ENCODE measurements at regions not wholly inside any gene's neighbourhood (a gene's known extent, or its start where the extent isn't known, plus 50 kb on each side); places are given as distances from the start of the nearest gene placed in this dataset.

DNA sequence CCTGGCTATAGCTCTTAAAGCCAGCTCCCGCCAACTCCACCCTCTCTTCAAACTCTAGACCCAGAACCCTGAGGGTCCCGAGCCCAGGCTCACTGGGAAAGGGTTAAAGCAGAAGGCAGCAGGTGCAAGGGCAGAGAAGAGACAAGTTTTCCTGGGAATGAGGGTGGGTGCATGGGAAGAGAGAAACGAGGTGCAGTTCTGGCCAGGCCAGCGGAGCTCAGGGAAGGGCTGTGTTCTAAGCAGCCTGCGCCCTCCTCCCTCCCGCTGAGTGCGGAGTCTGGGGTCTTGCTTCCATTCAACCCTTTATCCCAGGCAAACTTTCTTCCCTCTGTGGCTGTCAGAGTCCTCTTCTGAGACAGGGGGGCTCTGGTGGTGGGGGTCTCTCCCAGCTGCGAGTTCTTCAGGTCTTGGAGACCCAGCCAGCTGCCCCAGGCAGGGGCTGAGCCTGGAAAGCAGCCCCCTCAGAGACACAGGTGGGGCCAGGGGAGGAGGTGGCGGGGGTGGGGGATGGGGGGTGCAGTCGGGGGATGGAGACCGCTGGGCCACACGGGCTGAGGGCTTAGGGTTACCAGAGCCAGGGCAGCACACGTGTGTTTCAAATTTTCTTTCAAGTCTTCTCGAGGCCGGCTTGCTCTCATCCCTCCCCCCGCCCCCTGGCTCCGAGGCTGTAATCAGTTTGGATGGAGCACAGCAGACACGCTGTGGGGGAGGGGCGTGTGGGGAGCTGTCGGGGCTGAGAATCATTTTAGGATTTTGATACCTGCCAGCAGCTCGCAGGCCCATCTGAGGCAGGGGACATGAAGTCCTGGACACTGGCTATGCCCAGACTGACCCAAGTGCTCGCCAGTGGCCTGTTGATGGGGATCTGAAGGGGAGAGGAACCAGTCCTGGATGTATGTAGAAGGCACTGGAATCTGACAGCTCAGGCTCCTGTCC, 169.6 kb upstream of the SMIM23 start:
- DNase-seq (ENCODE audit: low spot score): no peak

DNA sequence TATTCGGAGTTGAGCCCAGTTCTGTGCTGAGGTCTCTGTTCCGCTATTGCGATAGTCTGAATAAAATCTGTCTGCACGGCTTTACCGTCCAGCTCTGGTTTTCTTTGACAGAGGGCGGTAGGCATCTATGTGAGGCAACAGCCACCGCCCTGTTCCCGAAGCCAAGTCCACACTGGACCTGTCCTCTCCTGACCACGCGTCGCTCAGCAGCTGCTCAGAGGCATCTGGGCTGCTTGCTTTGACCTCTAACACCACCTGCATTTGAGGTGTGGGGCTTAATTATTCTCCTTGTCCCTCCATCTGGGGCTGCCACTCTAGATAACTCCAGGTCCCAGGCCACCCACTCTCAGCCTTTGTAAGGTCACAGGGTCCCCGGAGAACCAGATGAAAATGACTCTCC, 168.4 kb upstream of the SMIM23 start:
- Mint-ChIP-seq H3K27me3 (ENCODE audit: low read depth) (peaks cover 82% of the 10 kb centered on the region), H3K4me1 (peaks cover 25% of the 10 kb centered on the region), H3K9me3 (peaks cover 5% of the 10 kb centered on the region), H3K36me3 (no peaks in the 10 kb centered on the region), H3K27ac (no peak overlapping the region), H3K4me3 (no peak overlapping the region)
- DNase-seq (ENCODE audit: low spot score): no peak
- TF ChIP-seq JAZF1 (CRISPR knock-in tag; IDR thresholded peaks at IDR 0.05) (no peak), GABPB1 (CRISPR knock-in tag; IDR thresholded peaks at IDR 0.05) (no peak), SP1 (CRISPR knock-in tag; conservative IDR thresholded peaks at IDR 0.05) (no peak), MYBL2 (CRISPR knock-in tag; IDR thresholded peaks at IDR 0.05) (no peak), MXD4 (CRISPR knock-in tag; IDR thresholded peaks at IDR 0.05; ENCODE audit: borderline replicate concordance) (no peak), CBFB (CRISPR knock-in tag; IDR thresholded peaks at IDR 0.05; ENCODE audit: low read depth) (no peak), SOX15 (CRISPR knock-in tag; IDR thresholded peaks at IDR 0.05) (no peak), ELF4 (CRISPR knock-in tag; IDR thresholded peaks at IDR 0.05; ENCODE audit: low read depth) (no peak), TEAD4 (CRISPR knock-in tag; IDR thresholded peaks at IDR 0.05) (no peak)
- TF ChIP-seq, protein P1, sequence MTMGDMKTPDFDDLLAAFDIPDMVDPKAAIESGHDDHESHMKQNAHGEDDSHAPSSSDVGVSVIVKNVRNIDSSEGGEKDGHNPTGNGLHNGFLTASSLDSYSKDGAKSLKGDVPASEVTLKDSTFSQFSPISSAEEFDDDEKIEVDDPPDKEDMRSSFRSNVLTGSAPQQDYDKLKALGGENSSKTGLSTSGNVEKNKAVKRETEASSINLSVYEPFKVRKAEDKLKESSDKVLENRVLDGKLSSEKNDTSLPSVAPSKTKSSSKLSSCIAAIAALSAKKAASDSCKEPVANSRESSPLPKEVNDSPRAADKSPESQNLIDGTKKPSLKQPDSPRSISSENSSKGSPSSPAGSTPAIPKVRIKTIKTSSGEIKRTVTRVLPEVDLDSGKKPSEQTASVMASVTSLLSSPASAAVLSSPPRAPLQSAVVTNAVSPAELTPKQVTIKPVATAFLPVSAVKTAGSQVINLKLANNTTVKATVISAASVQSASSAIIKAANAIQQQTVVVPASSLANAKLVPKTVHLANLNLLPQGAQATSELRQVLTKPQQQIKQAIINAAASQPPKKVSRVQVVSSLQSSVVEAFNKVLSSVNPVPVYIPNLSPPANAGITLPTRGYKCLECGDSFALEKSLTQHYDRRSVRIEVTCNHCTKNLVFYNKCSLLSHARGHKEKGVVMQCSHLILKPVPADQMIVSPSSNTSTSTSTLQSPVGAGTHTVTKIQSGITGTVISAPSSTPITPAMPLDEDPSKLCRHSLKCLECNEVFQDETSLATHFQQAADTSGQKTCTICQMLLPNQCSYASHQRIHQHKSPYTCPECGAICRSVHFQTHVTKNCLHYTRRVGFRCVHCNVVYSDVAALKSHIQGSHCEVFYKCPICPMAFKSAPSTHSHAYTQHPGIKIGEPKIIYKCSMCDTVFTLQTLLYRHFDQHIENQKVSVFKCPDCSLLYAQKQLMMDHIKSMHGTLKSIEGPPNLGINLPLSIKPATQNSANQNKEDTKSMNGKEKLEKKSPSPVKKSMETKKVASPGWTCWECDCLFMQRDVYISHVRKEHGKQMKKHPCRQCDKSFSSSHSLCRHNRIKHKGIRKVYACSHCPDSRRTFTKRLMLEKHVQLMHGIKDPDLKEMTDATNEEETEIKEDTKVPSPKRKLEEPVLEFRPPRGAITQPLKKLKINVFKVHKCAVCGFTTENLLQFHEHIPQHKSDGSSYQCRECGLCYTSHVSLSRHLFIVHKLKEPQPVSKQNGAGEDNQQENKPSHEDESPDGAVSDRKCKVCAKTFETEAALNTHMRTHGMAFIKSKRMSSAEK (CRISPR knock-in tag; IDR thresholded peaks at IDR 0.05; ENCODE audit: borderline replicate concordance): no peak
- TF ChIP-seq, protein P2, sequence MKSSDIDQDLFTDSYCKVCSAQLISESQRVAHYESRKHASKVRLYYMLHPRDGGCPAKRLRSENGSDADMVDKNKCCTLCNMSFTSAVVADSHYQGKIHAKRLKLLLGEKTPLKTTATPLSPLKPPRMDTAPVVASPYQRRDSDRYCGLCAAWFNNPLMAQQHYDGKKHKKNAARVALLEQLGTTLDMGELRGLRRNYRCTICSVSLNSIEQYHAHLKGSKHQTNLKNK (CRISPR knock-in tag; IDR thresholded peaks at IDR 0.05): no peak
- TF ChIP-seq, protein P3, sequence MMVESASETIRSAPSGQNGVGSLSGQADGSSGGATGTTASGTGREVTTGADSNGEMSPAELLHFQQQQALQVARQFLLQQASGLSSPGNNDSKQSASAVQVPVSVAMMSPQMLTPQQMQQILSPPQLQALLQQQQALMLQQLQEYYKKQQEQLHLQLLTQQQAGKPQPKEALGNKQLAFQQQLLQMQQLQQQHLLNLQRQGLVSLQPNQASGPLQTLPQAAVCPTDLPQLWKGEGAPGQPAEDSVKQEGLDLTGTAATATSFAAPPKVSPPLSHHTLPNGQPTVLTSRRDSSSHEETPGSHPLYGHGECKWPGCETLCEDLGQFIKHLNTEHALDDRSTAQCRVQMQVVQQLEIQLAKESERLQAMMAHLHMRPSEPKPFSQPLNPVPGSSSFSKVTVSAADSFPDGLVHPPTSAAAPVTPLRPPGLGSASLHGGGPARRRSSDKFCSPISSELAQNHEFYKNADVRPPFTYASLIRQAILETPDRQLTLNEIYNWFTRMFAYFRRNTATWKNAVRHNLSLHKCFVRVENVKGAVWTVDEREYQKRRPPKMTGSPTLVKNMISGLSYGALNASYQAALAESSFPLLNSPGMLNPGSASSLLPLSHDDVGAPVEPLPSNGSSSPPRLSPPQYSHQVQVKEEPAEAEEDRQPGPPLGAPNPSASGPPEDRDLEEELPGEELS (CRISPR knock-in tag; IDR thresholded peaks at IDR 0.05): no peak
- TF ChIP-seq, protein P4, sequence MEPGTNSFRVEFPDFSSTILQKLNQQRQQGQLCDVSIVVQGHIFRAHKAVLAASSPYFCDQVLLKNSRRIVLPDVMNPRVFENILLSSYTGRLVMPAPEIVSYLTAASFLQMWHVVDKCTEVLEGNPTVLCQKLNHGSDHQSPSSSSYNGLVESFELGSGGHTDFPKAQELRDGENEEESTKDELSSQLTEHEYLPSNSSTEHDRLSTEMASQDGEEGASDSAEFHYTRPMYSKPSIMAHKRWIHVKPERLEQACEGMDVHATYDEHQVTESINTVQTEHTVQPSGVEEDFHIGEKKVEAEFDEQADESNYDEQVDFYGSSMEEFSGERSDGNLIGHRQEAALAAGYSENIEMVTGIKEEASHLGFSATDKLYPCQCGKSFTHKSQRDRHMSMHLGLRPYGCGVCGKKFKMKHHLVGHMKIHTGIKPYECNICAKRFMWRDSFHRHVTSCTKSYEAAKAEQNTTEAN (CRISPR knock-in tag; IDR thresholded peaks at IDR 0.05): no peak
- TF ChIP-seq, protein P5, sequence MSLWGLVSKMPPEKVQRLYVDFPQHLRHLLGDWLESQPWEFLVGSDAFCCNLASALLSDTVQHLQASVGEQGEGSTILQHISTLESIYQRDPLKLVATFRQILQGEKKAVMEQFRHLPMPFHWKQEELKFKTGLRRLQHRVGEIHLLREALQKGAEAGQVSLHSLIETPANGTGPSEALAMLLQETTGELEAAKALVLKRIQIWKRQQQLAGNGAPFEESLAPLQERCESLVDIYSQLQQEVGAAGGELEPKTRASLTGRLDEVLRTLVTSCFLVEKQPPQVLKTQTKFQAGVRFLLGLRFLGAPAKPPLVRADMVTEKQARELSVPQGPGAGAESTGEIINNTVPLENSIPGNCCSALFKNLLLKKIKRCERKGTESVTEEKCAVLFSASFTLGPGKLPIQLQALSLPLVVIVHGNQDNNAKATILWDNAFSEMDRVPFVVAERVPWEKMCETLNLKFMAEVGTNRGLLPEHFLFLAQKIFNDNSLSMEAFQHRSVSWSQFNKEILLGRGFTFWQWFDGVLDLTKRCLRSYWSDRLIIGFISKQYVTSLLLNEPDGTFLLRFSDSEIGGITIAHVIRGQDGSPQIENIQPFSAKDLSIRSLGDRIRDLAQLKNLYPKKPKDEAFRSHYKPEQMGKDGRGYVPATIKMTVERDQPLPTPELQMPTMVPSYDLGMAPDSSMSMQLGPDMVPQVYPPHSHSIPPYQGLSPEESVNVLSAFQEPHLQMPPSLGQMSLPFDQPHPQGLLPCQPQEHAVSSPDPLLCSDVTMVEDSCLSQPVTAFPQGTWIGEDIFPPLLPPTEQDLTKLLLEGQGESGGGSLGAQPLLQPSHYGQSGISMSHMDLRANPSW (CRISPR knock-in tag; conservative IDR thresholded peaks at IDR 0.05; ENCODE audit: low read depth): no peak
- TF ChIP-seq, protein P6, sequence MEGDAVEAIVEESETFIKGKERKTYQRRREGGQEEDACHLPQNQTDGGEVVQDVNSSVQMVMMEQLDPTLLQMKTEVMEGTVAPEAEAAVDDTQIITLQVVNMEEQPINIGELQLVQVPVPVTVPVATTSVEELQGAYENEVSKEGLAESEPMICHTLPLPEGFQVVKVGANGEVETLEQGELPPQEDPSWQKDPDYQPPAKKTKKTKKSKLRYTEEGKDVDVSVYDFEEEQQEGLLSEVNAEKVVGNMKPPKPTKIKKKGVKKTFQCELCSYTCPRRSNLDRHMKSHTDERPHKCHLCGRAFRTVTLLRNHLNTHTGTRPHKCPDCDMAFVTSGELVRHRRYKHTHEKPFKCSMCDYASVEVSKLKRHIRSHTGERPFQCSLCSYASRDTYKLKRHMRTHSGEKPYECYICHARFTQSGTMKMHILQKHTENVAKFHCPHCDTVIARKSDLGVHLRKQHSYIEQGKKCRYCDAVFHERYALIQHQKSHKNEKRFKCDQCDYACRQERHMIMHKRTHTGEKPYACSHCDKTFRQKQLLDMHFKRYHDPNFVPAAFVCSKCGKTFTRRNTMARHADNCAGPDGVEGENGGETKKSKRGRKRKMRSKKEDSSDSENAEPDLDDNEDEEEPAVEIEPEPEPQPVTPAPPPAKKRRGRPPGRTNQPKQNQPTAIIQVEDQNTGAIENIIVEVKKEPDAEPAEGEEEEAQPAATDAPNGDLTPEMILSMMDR (IDR thresholded peaks at IDR 0.05): no peak
- TF ChIP-seq, protein P7, sequence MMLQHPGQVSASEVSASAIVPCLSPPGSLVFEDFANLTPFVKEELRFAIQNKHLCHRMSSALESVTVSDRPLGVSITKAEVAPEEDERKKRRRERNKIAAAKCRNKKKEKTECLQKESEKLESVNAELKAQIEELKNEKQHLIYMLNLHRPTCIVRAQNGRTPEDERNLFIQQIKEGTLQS (CRISPR knock-in tag; conservative IDR thresholded peaks at IDR 0.05): no peak
- TF ChIP-seq, protein P8, sequence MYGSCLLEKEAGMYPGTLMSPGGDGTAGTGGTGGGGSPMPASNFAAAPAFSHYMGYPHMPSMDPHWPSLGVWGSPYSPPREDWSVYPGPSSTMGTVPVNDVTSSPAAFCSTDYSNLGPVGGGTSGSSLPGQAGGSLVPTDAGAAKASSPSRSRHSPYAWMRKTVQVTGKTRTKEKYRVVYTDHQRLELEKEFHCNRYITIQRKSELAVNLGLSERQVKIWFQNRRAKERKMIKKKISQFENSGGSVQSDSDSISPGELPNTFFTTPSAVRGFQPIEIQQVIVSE (CRISPR knock-in tag; IDR thresholded peaks at IDR 0.05; ENCODE audit: borderline replicate concordance): no peak
- ChIA-PET CTCF (interaction anchor here (0.6 to 1.2 kb wide), 3 partner anchors 8 to 35 kb away, joined by 3 to 5 read pairs (median 3); no protein-coding TSS in a partner anchor), POLR2A (interaction anchor here (1.0 kb wide), 1 partner anchor 199 kb away, joined by 3 read pairs; no protein-coding TSS in a partner anchor)
- ATAC-seq: no peak

More for the DNA sequence above, 169.6 kb upstream of the SMIM23 start:
- peaks cover 5% of the 10 kb centered on the region for H3K9me3 Mint-ChIP-seq
- TF ChIP-seq, protein P9, sequence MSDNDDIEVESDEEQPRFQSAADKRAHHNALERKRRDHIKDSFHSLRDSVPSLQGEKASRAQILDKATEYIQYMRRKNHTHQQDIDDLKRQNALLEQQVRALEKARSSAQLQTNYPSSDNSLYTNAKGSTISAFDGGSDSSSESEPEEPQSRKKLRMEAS (CRISPR knock-in tag; IDR thresholded peaks at IDR 0.05): 0 out of 2 replicates have a peak, but pooled peaks have one; percentile 12
- TF ChIP-seq ETV6 (CRISPR knock-in tag; IDR thresholded peaks at IDR 0.05): no peak
- H3K27me3 Mint-ChIP-seq (ENCODE audit: low read depth): peaks cover 76% of the 10 kb centered on the region
- H3K4me3 Mint-ChIP-seq: no peak overlapping the region
- H3K4me1 Mint-ChIP-seq: peaks cover 22% of the 10 kb centered on the region
- no peak overlapping the region for H3K27ac Mint-ChIP-seq
- no peaks in the 10 kb centered on the region for H3K36me3 Mint-ChIP-seq
- ATAC-seq: peak; percentile 30
- CTCF ChIA-PET: interaction anchor here (0.6 to 1.9 kb wide), 14 partner anchors 9 to 589 kb away, joined by 3 to 11 read pairs (median 4); partner anchors contain the start of gene FGF18
- POLR2A ChIA-PET: interaction anchor here (0.6 to 1.0 kb wide), 2 partner anchors 95 to 198 kb away, joined by 3 read pairs; no protein-coding TSS in a partner anchor

Data from WTC11 (cell line).